Esophagus muscularis mucosa (tissue), 4 donors: ENCODE measurements at regions not wholly inside any gene's neighbourhood (a gene's known extent, or its start where the extent isn't known, plus 50 kb on each side); places are given as distances from the start of the nearest gene placed in this dataset.
"Not testable (repeated sequence)": the region's sequence is repeated elsewhere in the genome, so short reads cannot be mapped to it uniquely, and the experiment has no call there.

ENCODE experiments used
- EP300 ChIP-seq: sonication (generic); formaldehyde crosslinking; IDR thresholded peaks from one replicate; pipeline ENCODE4 v1.6.1; 2017; ENCODE audit warnings: antibody characterized with exemption
- POLR2A ChIP-seq: fragments of 450-650 bp; IDR thresholded peaks from one replicate; pipeline ENCODE4 v1.6.1; 2017; ENCODE audit warnings: antibody characterized with exemption, moderate library complexity, mild to moderate bottlenecking, low read depth
- POLR2AphosphoS5 ChIP-seq, 2 donors: sonication (generic); formaldehyde crosslinking; IDR thresholded peaks; one replicate each; pipeline ENCODE4 v1.6.1; 2017; ENCODE audit warnings: antibody characterized with exemption in 2 of 2
- TF ChIP-seq, protein P1 (sequence below), 3 experiments: fragments of 200-600 bp in 2 of 3; fragments of 450-650 bp in 1 of 3; sonication (generic) in 2 of 3; IDR thresholded peaks; one replicate each; pipeline ENCODE4 v1.5.1; 2017 to 2019; ENCODE audit warnings: antibody characterized with exemption in 3 of 3, mild to moderate bottlenecking in 2 of 3, moderate library complexity in 1 of 3

GRCh38 chr2:19089476-19089875, 268.9 kb downstream of the OSR1 start:
- TF ChIP-seq, protein P1, sequence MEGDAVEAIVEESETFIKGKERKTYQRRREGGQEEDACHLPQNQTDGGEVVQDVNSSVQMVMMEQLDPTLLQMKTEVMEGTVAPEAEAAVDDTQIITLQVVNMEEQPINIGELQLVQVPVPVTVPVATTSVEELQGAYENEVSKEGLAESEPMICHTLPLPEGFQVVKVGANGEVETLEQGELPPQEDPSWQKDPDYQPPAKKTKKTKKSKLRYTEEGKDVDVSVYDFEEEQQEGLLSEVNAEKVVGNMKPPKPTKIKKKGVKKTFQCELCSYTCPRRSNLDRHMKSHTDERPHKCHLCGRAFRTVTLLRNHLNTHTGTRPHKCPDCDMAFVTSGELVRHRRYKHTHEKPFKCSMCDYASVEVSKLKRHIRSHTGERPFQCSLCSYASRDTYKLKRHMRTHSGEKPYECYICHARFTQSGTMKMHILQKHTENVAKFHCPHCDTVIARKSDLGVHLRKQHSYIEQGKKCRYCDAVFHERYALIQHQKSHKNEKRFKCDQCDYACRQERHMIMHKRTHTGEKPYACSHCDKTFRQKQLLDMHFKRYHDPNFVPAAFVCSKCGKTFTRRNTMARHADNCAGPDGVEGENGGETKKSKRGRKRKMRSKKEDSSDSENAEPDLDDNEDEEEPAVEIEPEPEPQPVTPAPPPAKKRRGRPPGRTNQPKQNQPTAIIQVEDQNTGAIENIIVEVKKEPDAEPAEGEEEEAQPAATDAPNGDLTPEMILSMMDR (IDR thresholded peaks at IDR 0.05): not testable (repeated sequence)
- TF ChIP-seq POLR2A; POLR2AphosphoS5 (IDR thresholded peaks at IDR 0.05); EP300: not testable (repeated sequence)
